Heart right ventricle (tissue), 16 donors: ENCODE measurements at regions not wholly inside any gene's neighbourhood (a gene's known extent, or its start where the extent isn't known, plus 50 kb on each side); places are given as distances from the start of the nearest gene placed in this dataset.

Source experiments
- ATAC-seq, 8 donors: fragments of 200-7000 bp; cut with Tn5 transposase; one replicate each; pipeline ENCODE4 v1.9.1; 2020; ENCODE audit warnings: mild to moderate bottlenecking in 8 of 8, moderate library complexity in 8 of 8, moderate number of reproducible peaks in 1 of 8
- DNase-seq, 2 donors: peaks; one replicate each; pipeline ENCODE4 v3.0.0-alpha.2; 2020
- H3K27ac ChIP-seq, 10 donors: fragments of 200-600 bp; sonication (generic) in 2 of 10; one replicate each; pipeline versions ENCODE4 v1.5.0 to v1.8.0; 2020 to 2022; ENCODE audit warnings: mild to moderate bottlenecking in 3 of 10
- H3K27me3 ChIP-seq, 7 donors: fragments of 200-600 bp; one replicate each; pipeline ENCODE4 v1.8.0; 2021 to 2022; ENCODE audit warnings: mild to moderate bottlenecking in 2 of 7
- H3K36me3 ChIP-seq, 9 donors: fragments of 200-600 bp; sonication (generic) in 1 of 9; one replicate each; pipeline versions ENCODE4 v1.5.0 to v1.8.0; 2020 to 2022; ENCODE audit warnings: mild to moderate bottlenecking in 2 of 9
- H3K4me1 ChIP-seq, 9 donors: fragments of 200-600 bp; sonication (generic) in 1 of 9; one replicate each; pipeline versions ENCODE4 v1.5.0 to v1.8.0; 2020 to 2022; ENCODE audit warnings: mild to moderate bottlenecking in 4 of 9
- H3K4me3 ChIP-seq, 10 donors: fragments of 200-600 bp; sonication (generic) in 2 of 10; one replicate each; pipeline versions ENCODE4 v1.5.0 to v1.8.0; 2020 to 2022; ENCODE audit warnings: mild to moderate bottlenecking in 7 of 10, moderate library complexity in 2 of 10
- H3K9me3 ChIP-seq, 11 donors: fragments of 200-600 bp in 10 of 11; sonication (generic) in 2 of 11; one replicate each; pipeline versions ENCODE4 v1.5.0 to v1.8.0; 2013 to 2022; ENCODE audit warnings: mild to moderate bottlenecking in 2 of 11, control low read depth in 1 of 11, moderate library complexity in 1 of 11
- WGBS, 2 donors: extraction: QIAGEN DNeasy Blood & Tissue Kit; methylation state at CpG; one replicate each; pipeline ENCODE4 v1.1.7; 2013; ENCODE audit warnings: inconsistent platforms in 1 of 2; 5-methylcytosine and 5-hydroxymethylcytosine counted together
- intact Hi-C, 10 donors: fragments of 100-400 bp; cut with DNase I; formaldehyde crosslinking; loops; one replicate each; pipeline versions ENCODE4 v1.11.1 to v1.14.2; 2022
- TF ChIP-seq, protein P1 (sequence below), 9 donors: fragments of 200-600 bp; sonication (generic) in 2 of 9; IDR thresholded peaks; one replicate each; pipeline versions ENCODE4 v1.5.0 to v1.8.0; 2021 to 2022; ENCODE audit warnings: antibody characterized with exemption in 9 of 9, mild to moderate bottlenecking in 5 of 9, moderate library complexity in 1 of 9
- donor health status: Arrhythmogenic right ventricular cardiomyopathy.
- donor health status: ischemic (EF 13 %, LVEDD 7.1; RV severe dilation, severe dysfunction).
- donor health status: healthy with polysubstance abuse.
- donor health status: DM: no; HTN: yes; CAD: no.
- donor health status: DM: no; HTN: no; CAD: no.
- donor health status: ischemic (EF 25% LVEDD 6.9; RV normal size, moderate dysfunction).
- donor health status: ischemic (EF 25% LVEDD 5.7; RV mildly dilated, moderate dysfunction).
- donor health status: healthy.
- donor health status: DM: yes; HTN: yes; CAD: no.
- donor health status: Ischemic cardiomyopathy.
- donor health status: ischemic (EF 35%, LVEDD 5.7; RV mildly dilated, moderate dysfunction).
- donor health status: nonischemic (EF 11% LVEDD 7.7; RV severe dilation, severe dysfunction).
- donor health status: DM: yes; HTN: yes; CAD: no.
- donor health status: PGD.
- donor health status: ischemic (EF 29% LVEDD 5.4; RV normal size, mild dysfunction).
- donor health status: nonischemic (EF 23%, LVEDD 6.1; RV moderate dilation, normal function).

DNA sequence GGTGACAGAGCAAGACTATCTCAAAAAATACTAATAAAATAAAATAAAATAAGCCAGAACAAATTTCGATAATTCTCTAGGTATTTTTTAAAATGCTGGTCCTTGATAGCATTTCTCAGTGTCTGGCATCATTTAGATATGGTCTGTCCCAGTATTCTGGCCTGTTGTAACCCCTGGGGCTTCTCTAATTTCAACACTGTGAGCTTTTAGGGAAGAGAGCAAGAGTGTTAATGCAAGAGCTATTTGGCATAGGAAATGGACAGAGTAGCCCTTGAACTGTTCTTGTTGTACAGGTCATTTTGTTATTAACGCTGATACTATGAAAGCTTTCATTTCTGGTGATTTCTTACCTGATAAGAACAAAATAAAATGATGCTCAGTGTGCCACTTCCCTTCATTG lies 112.2 kb upstream of the ZNF608 start:
- Histone ChIP-seq H3K4me1 (peaks cover 0 to 17% (median 0%) of the 10 kb centered on the region in 9 donors), H3K27me3 (no peaks in the 10 kb centered on the region), H3K9me3 (peaks cover 0 to 2% (median 0%) of the 10 kb centered on the region in 11 donors), H3K4me3 (peak overlapping the region in 1 of 10 donors; percentile 15), H3K36me3 (no peaks in the 10 kb centered on the region), H3K27ac (no peak overlapping the region)
- DNase-seq, result no peak
- 76 to 88% methylated on average over 2 of the region's 2 CpGs for WGBS, 2 donors
- ATAC-seq, result peak in 7 of 8 donors; percentile 33 to 73 (median 56)
- TF ChIP-seq, protein P1, sequence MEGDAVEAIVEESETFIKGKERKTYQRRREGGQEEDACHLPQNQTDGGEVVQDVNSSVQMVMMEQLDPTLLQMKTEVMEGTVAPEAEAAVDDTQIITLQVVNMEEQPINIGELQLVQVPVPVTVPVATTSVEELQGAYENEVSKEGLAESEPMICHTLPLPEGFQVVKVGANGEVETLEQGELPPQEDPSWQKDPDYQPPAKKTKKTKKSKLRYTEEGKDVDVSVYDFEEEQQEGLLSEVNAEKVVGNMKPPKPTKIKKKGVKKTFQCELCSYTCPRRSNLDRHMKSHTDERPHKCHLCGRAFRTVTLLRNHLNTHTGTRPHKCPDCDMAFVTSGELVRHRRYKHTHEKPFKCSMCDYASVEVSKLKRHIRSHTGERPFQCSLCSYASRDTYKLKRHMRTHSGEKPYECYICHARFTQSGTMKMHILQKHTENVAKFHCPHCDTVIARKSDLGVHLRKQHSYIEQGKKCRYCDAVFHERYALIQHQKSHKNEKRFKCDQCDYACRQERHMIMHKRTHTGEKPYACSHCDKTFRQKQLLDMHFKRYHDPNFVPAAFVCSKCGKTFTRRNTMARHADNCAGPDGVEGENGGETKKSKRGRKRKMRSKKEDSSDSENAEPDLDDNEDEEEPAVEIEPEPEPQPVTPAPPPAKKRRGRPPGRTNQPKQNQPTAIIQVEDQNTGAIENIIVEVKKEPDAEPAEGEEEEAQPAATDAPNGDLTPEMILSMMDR (IDR thresholded peaks at IDR 0.05), result no peak
- intact Hi-C loops, result no loop called here

DNA sequence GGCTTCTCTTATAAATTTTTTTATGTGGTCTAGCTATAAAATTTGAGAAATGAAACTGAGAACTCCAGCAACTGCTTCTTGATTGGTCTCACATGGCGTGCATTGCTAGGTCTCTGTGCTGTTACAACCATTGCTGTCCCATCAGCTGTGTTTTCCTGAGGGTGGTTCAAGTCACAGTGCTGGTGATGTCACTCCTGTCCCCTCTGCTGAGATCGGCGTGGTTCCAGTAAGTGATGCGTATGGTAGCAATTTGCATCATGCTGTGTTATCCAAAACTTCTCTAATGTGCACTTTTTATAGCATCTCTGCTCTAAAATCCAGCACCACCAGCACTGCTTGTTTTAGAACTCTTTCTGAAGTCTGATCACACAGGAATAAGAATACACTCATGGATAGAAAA lies 112.6 kb upstream of the ZNF608 start:
- TF ChIP-seq, protein P1 (IDR thresholded peaks at IDR 0.05), result no peak
- H3K27me3 ChIP-seq, result no peaks in the 10 kb centered on the region
- ATAC-seq, result peak in 5 of 8 donors; percentile 23 to 77 (median 55)
- DNase-seq, result no peak
- H3K9me3 ChIP-seq, result peaks cover 0 to 6% (median 0%) of the 10 kb centered on the region in 11 donors
- H3K4me3 ChIP-seq, result peak overlapping the region in 1 of 10 donors; percentile 15
- peak overlapping the region in 1 of 10 donors; percentile 8 for H3K27ac ChIP-seq
- H3K36me3 ChIP-seq, result no peaks in the 10 kb centered on the region
- intact Hi-C loops, result no loop called here
- 77 to 78% methylated on average over 4 of the region's 4 CpGs for WGBS, 2 donors
- H3K4me1 ChIP-seq, result peaks cover 0 to 17% (median 0%) of the 10 kb centered on the region in 9 donors

DNA sequence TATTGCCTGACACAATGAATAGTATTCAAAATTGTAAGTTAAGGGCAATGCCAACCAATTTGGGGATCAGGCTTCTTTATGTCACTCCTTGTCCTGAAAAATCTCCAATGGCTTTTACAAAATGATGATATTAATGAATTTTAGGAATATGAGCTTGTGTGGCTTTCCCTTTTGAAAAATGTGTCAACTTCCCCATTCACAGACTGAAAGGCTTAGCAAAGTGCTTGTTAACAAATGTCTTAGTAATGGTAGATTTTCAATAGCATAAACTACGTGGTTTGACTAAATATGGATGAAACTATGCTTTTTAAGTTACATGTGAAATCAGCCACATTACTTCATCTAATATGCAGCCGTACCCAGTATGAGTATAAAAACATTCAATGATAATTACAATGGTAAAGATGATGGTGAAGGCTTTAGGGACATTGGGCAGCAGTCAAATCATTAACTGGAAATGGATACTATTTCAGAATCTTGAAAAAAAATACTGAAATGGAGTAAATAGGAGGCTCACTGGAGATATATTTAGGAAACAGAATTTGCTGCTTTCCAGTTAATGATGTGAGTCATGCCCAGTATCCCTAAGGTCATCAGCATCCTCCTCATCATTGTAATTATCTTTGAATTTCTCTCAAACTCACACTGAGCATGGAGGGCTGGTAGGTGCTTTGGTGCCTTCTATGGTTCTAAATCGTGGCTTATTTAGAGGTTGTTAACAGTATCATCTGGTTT lies 113.3 kb upstream of the ZNF608 start:
- TF ChIP-seq, protein P1 (IDR thresholded peaks at IDR 0.05), result no peak
- no peak for DNase-seq
- no peaks in the 10 kb centered on the region for H3K27me3 ChIP-seq
- no peak overlapping the region for H3K4me3 ChIP-seq
- peak overlapping the region in 1 of 10 donors; percentile 8 for H3K27ac ChIP-seq
- H3K4me1 ChIP-seq, result peaks cover 0 to 17% (median 0%) of the 10 kb centered on the region in 9 donors
- WGBS, 2 donors, result 89 to 95% methylated on average over 3 of the region's 3 CpGs
- no peak for ATAC-seq
- H3K36me3 ChIP-seq, result no peaks in the 10 kb centered on the region
- peaks cover 0 to 8% (median 0%) of the 10 kb centered on the region in 11 donors for H3K9me3 ChIP-seq
- intact Hi-C loops, result no loop called here

DNA sequence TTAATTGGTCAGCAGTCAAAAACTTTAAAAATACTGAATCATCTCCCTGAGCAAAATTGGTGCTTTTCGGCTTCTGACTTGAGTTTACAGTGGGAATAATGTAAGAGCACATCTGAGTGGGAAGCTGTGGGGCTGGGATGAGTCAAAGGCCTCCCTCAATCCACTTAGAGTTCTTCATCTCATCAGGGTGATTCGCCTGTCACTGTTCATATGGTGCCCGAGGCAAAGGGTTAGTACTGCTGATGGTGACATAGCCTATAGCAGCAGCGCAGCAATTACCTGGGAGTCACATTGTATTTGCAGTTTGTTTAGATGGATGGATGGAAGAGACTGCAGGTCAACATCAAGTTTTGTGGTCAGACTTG lies 113.8 kb upstream of the ZNF608 start:
- WGBS, 2 donors, result 95 to 98% methylated on average over 4 of the region's 4 CpGs
- no peak overlapping the region for H3K4me3 ChIP-seq
- peaks cover 0 to 17% (median 0%) of the 10 kb centered on the region in 9 donors for H3K4me1 ChIP-seq
- H3K27me3 ChIP-seq, result no peaks in the 10 kb centered on the region
- no peak overlapping the region for H3K27ac ChIP-seq
- TF ChIP-seq, protein P1 (IDR thresholded peaks at IDR 0.05), result no peak
- no peaks in the 10 kb centered on the region for H3K36me3 ChIP-seq
- DNase-seq (no peak), ATAC-seq (no peak)
- intact Hi-C loops, result no loop called here
- peaks cover 0 to 8% (median 0%) of the 10 kb centered on the region in 11 donors for H3K9me3 ChIP-seq
